ENCODE measurements at regions not wholly inside any gene's neighbourhood (a gene's known extent, or its start where the extent isn't known, plus 50 kb on each side); places are given as distances from the start of the nearest gene placed in this dataset.

- Histone ChIP-seq H3K4me1 (ENCODE audit: insufficient read depth, low read length) (no peaks in the 10 kb centered on the region), H3K4me3 (ENCODE audit: low read length) (no peak overlapping the region), H3K9me3 (ENCODE audit: control insufficient read depth in 1 of 2, insufficient read depth in 1 of 2, low read length in 2 of 2) (peaks cover 0 to 8% of the 10 kb centered on the region in 2 experiments), H3K27me3 (ENCODE audit: control insufficient read depth in 1 of 2, insufficient read depth in 2 of 2, low read length in 2 of 2) (no peaks in the 10 kb centered on the region), H3K27ac (ENCODE audit: low read depth in 1 of 2, low read length in 2 of 2) (no peak overlapping the region), H3K36me3 (ENCODE audit: insufficient read depth, low read length) (no peaks in the 10 kb centered on the region)
- peaks cover 9% of the 10 kb centered on the region for H3K9me3 Mint-ChIP-seq
- intact Hi-C loops (cut with DNase I, micrococcal nuclease): no loop called here
- H3K27ac Mint-ChIP-seq: no peak overlapping the region
- DNase-seq: no peak
- H3K27me3 Mint-ChIP-seq: no peaks in the 10 kb centered on the region
- ChIA-PET POLR2A (no interaction called here), CTCF (no interaction called here)
- ATAC-seq (ENCODE audit: poor library complexity): no peak
- H3K4me3 Mint-ChIP-seq: no peak overlapping the region
- TF ChIP-seq, protein P1, sequence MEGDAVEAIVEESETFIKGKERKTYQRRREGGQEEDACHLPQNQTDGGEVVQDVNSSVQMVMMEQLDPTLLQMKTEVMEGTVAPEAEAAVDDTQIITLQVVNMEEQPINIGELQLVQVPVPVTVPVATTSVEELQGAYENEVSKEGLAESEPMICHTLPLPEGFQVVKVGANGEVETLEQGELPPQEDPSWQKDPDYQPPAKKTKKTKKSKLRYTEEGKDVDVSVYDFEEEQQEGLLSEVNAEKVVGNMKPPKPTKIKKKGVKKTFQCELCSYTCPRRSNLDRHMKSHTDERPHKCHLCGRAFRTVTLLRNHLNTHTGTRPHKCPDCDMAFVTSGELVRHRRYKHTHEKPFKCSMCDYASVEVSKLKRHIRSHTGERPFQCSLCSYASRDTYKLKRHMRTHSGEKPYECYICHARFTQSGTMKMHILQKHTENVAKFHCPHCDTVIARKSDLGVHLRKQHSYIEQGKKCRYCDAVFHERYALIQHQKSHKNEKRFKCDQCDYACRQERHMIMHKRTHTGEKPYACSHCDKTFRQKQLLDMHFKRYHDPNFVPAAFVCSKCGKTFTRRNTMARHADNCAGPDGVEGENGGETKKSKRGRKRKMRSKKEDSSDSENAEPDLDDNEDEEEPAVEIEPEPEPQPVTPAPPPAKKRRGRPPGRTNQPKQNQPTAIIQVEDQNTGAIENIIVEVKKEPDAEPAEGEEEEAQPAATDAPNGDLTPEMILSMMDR (IDR thresholded peaks at IDR 0.05): no peak
- H3K36me3 Mint-ChIP-seq (ENCODE audit: low read depth): no peaks in the 10 kb centered on the region
- no peaks in the 10 kb centered on the region for H3K4me1 Mint-ChIP-seq (ENCODE audit: low read depth)
Measured at GRCh38 chr2:138282014-138282672, 219.4 kb upstream of the SPOPL start.

- TF ChIP-seq, protein P1 (IDR thresholded peaks at IDR 0.05): no peak
- intact Hi-C loops (cut with DNase I, micrococcal nuclease): no loop called here
Measured at GRCh38 chr2:138291805-138292204, 209.8 kb upstream of the SPOPL start.

DNA sequence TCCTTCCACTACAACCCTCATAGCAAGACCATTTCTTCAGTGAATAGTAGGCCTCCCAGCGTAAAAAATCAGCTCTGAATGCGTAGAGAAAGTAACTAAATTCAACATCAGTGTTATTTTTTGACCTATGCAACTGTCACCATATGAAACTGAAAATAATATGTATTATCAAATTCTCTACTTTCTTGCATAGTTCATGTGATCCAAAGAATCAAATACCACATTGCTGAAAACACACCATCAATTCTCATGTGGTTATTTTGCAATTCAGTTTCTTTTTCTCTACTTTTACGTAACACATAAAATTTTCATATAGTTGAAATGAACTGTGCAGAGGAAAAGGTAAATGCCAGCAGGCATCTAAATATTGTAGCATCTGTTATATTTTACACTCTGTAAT is 208.5 kb upstream of the SPOPL start:
- H3K4me1 Mint-ChIP-seq (ENCODE audit: low read depth): no peaks in the 10 kb centered on the region
- ChIA-PET CTCF (interaction anchor here (1.1 kb wide), 1 partner anchor 10 kb away, joined by 3 read pairs; no protein-coding TSS in a partner anchor), POLR2A (no interaction called here)
- no peak overlapping the region for H3K27ac Mint-ChIP-seq
- no peak overlapping the region for H3K4me3 Mint-ChIP-seq
- Histone ChIP-seq H3K4me3 (ENCODE audit: low read length) (no peak overlapping the region), H3K9me3 (ENCODE audit: control insufficient read depth in 1 of 2, insufficient read depth in 1 of 2, low read length in 2 of 2) (peaks cover 0 to 3% of the 10 kb centered on the region in 2 experiments), H3K36me3 (ENCODE audit: insufficient read depth, low read length) (no peaks in the 10 kb centered on the region), H3K4me1 (ENCODE audit: insufficient read depth, low read length) (no peaks in the 10 kb centered on the region), H3K27ac (ENCODE audit: low read depth in 1 of 2, low read length in 2 of 2) (no peak overlapping the region), H3K27me3 (ENCODE audit: control insufficient read depth in 1 of 2, insufficient read depth in 2 of 2, low read length in 2 of 2) (no peaks in the 10 kb centered on the region)
- ATAC-seq (ENCODE audit: poor library complexity) (no peak), DNase-seq (no peak)
- H3K36me3 Mint-ChIP-seq (ENCODE audit: low read depth): no peaks in the 10 kb centered on the region
- TF ChIP-seq, protein P1 (IDR thresholded peaks at IDR 0.05): no peak
- intact Hi-C loops (cut with DNase I, micrococcal nuclease): no loop called here
- peaks cover 6% of the 10 kb centered on the region for H3K9me3 Mint-ChIP-seq
- H3K27me3 Mint-ChIP-seq: no peaks in the 10 kb centered on the region

More at GRCh38 chr2:138291805-138292204, 209.8 kb upstream of the SPOPL start:
- no peaks in the 10 kb centered on the region for H3K36me3 ChIP-seq (ENCODE audit: insufficient read depth, low read length)
- Mint-ChIP-seq H3K9me3 (peaks cover 8% of the 10 kb centered on the region), H3K36me3 (ENCODE audit: low read depth) (no peaks in the 10 kb centered on the region), H3K27me3 (no peaks in the 10 kb centered on the region), H3K4me3 (no peak overlapping the region), H3K4me1 (ENCODE audit: low read depth) (no peaks in the 10 kb centered on the region), H3K27ac (no peak overlapping the region)
- no peaks in the 10 kb centered on the region for H3K4me1 ChIP-seq (ENCODE audit: insufficient read depth, low read length)
- DNase-seq: no peak
- no peak overlapping the region for H3K27ac ChIP-seq (ENCODE audit: low read depth in 1 of 2, low read length in 2 of 2)
- no peak for ATAC-seq (ENCODE audit: poor library complexity)
- H3K9me3 ChIP-seq (ENCODE audit: control insufficient read depth in 1 of 2, insufficient read depth in 1 of 2, low read length in 2 of 2): peaks cover 0 to 3% of the 10 kb centered on the region in 2 experiments
- ChIA-PET POLR2A (no interaction called here), CTCF (no interaction called here)
- no peaks in the 10 kb centered on the region for H3K27me3 ChIP-seq (ENCODE audit: control insufficient read depth in 1 of 2, insufficient read depth in 2 of 2, low read length in 2 of 2)
- no peak overlapping the region for H3K4me3 ChIP-seq (ENCODE audit: low read length)

Data from CD4-positive, alpha-beta T cell (primary cell).